Osteoblast (primary cell): ENCODE measurements at regions not wholly inside any gene's neighbourhood (a gene's known extent, or its start where the extent isn't known, plus 50 kb on each side); places are given as distances from the start of the nearest gene placed in this dataset.

ENCODE experiments used
- DNase-seq: peaks from one replicate; pipeline ENCODE4 v3.0.0; 2011; ENCODE audit warnings: low spot score, mixed read lengths; ENCODE audit not compliant: insufficient read length; ENCODE audit errors: missing footprints
- H2AFZ ChIP-seq: 2 replicates; pipeline ENCODE4 v1.6.0; 2011; ENCODE audit warnings: mild to moderate bottlenecking, low read length
- H3K27ac ChIP-seq: 2 replicates; pipeline ENCODE4 v1.5.1; 2011; ENCODE audit warnings: mild to moderate bottlenecking, low read depth, low read length, moderate library complexity
- H3K27me3 ChIP-seq: 2 replicates; pipeline ENCODE4 v1.6.0; 2012; ENCODE audit warnings: mild to moderate bottlenecking, control low read depth, inconsistent platforms, low read length, moderate library complexity; ENCODE audit not compliant: insufficient read depth
- H3K36me3 ChIP-seq: 2 replicates; pipeline ENCODE4 v1.5.1; 2011; ENCODE audit warnings: mild to moderate bottlenecking, low read length, control low read depth, moderate library complexity; ENCODE audit not compliant: insufficient read depth
- H3K4me1 ChIP-seq: 2 replicates; pipeline ENCODE4 v1.5.1; 2011; ENCODE audit warnings: mild to moderate bottlenecking, low read length, control low read depth, moderate library complexity; ENCODE audit not compliant: insufficient read depth
- H3K4me2 ChIP-seq: 2 replicates; pipeline ENCODE4 v1.6.0; 2011; ENCODE audit warnings: mild to moderate bottlenecking, low read length; ENCODE audit not compliant: insufficient read depth
- H3K4me3 ChIP-seq: fragments of 200-600 bp; sonication (generic); 3 replicates; pipeline ENCODE4 v1.5.1; 2012; ENCODE audit warnings: mild to moderate bottlenecking, low read length, inconsistent platforms; ENCODE audit not compliant: insufficient read depth
- H3K79me2 ChIP-seq: 2 replicates; pipeline ENCODE4 v1.6.0; 2012; ENCODE audit warnings: mild to moderate bottlenecking, low read length, control low read depth, inconsistent platforms; ENCODE audit not compliant: insufficient read depth
- H3K9me3 ChIP-seq: 2 replicates; pipeline ENCODE4 v1.5.1; 2011; ENCODE audit warnings: low read depth, low read length, control low read depth
- H4K20me1 ChIP-seq: 2 replicates; pipeline ENCODE4 v1.6.0; 2012; ENCODE audit warnings: mild to moderate bottlenecking, low read length, control low read depth; ENCODE audit not compliant: insufficient read depth
- TF ChIP-seq, protein P1 (sequence below): IDR thresholded peaks from 2 replicates; pipeline ENCODE4 v1.5.1; 2011; ENCODE audit warnings: mild to moderate bottlenecking, low read depth, low read length, moderate library complexity; ENCODE audit errors: extremely low read depth

DNA sequence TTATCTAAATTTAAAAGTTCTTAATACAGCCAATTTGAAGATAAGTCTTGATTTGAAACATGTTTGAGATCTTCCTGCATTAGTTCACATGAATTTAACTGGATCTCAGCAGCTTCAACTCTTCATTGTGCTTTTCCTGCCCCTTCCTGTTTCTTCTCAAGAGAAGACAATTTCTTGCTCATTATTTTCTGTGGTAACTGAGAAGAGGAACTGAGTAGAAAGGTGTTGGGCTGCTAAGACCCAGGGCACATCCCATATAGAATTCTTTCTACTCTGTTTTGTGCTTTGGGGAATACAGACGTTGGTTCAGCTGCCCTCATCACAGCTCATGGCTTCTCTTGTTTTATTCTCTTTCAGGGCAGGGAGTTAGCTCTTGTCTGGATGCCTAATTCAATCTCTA lies 110.2 kb downstream of the SNAPC1 start:
- no peak overlapping the region for H3K4me3 ChIP-seq
- no peaks in the 10 kb centered on the region for H3K4me1 ChIP-seq
- no peak overlapping the region for H2AFZ ChIP-seq
- H3K36me3 ChIP-seq = no peaks in the 10 kb centered on the region
- no peak overlapping the region for H3K27ac ChIP-seq
- H3K9me3 ChIP-seq = no peaks in the 10 kb centered on the region
- no peaks in the 10 kb centered on the region for H4K20me1 ChIP-seq
- no peaks in the 10 kb centered on the region for H3K79me2 ChIP-seq
- H3K27me3 ChIP-seq = peaks cover 15% of the 10 kb centered on the region
- DNase-seq = no peak
- no peak overlapping the region for H3K4me2 ChIP-seq
- TF ChIP-seq, protein P1, sequence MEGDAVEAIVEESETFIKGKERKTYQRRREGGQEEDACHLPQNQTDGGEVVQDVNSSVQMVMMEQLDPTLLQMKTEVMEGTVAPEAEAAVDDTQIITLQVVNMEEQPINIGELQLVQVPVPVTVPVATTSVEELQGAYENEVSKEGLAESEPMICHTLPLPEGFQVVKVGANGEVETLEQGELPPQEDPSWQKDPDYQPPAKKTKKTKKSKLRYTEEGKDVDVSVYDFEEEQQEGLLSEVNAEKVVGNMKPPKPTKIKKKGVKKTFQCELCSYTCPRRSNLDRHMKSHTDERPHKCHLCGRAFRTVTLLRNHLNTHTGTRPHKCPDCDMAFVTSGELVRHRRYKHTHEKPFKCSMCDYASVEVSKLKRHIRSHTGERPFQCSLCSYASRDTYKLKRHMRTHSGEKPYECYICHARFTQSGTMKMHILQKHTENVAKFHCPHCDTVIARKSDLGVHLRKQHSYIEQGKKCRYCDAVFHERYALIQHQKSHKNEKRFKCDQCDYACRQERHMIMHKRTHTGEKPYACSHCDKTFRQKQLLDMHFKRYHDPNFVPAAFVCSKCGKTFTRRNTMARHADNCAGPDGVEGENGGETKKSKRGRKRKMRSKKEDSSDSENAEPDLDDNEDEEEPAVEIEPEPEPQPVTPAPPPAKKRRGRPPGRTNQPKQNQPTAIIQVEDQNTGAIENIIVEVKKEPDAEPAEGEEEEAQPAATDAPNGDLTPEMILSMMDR = no peak

DNA sequence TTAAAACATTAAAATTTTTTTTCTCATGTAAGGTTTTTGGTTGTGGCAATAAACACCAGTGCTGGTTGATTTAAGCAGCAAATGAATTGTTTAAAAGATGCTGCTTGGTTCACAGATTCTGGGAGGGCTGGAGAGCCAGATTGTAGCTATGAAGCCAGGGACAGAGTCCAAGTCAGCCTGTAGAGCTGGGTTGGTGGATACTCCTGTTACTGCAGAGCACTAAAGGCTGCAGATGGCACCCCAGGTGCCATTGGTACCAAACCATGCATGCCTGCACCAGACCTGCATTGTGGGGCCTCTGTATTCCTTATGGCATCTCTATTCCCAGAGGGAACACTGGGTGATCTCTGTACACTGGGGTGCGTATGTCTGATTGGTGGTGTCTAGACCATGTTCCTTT lies 113.3 kb downstream of the SNAPC1 start:
- H3K27me3 ChIP-seq = peaks cover 19% of the 10 kb centered on the region
- no peak overlapping the region for H3K4me3 ChIP-seq
- no peaks in the 10 kb centered on the region for H3K9me3 ChIP-seq
- TF ChIP-seq, protein P1 = no peak
- no peaks in the 10 kb centered on the region for H3K79me2 ChIP-seq
- H4K20me1 ChIP-seq = no peaks in the 10 kb centered on the region
- DNase-seq = no peak
- no peak overlapping the region for H3K27ac ChIP-seq
- no peak overlapping the region for H2AFZ ChIP-seq
- H3K4me1 ChIP-seq = no peaks in the 10 kb centered on the region
- H3K4me2 ChIP-seq = no peak overlapping the region
- no peaks in the 10 kb centered on the region for H3K36me3 ChIP-seq

DNA sequence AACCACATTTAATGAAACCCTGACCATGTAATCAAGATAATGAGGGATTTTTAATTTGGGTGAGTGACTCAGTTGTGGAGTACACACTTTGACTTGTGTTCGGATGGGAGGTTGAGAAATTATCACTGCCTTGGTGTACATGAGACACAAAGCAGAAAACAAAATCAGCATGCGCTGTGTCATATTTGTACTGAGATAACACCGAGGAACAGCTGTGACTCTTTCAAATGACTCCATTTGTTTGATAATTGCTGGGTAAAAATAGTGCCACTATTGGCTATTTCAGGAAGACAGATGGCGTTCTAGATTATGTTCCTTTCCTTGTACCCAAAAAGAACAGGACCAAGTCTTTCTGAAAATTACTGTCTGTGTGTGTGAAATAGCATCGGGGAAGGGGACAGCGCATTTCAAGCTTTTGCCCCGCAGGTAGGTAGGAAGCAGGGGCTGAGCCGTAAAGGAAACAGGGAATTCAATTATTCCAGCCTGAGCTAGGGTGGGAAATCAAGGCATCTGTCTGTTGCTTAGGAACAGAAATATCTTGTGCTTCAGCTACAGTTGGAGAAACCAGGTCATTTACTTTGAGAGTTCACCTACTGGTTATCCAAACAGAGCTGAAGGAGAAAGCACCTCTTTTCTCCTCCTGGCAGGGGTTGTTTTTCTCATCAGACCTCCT lies 114.3 kb downstream of the SNAPC1 start:
- Histone ChIP-seq H3K27ac (no peak overlapping the region), H3K27me3 (peaks cover 19% of the 10 kb centered on the region), H3K4me2 (no peak overlapping the region), H2AFZ (no peak overlapping the region), H3K4me1 (no peaks in the 10 kb centered on the region), H3K36me3 (no peaks in the 10 kb centered on the region), H3K9me3 (no peaks in the 10 kb centered on the region), H4K20me1 (no peaks in the 10 kb centered on the region), H3K4me3 (no peak overlapping the region), H3K79me2 (no peaks in the 10 kb centered on the region)
- no peak for DNase-seq
- TF ChIP-seq, protein P1 = no peak

DNA sequence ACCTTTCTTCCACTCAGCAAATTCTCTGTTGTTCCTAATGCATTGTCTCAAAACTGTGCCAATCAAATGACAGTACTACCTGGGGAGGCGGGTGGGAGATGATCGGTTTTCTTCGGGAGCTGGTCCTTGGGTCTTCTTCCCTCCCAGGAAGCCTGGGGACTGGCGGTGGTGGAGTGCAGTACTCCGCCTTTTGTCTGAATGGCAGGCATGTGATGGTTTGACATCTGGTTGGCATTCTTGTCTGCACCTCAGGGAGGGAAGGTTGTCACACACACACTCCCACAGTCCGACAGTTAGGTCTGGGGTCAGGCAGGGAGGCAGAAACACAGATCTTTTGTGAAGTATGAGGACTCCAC lies 114.8 kb downstream of the SNAPC1 start:
- Histone ChIP-seq H3K9me3 (no peaks in the 10 kb centered on the region), H3K36me3 (no peaks in the 10 kb centered on the region), H3K27me3 (peaks cover 19% of the 10 kb centered on the region), H3K79me2 (no peaks in the 10 kb centered on the region), H2AFZ (no peak overlapping the region), H3K4me3 (no peak overlapping the region), H3K4me1 (no peaks in the 10 kb centered on the region), H3K4me2 (no peak overlapping the region), H3K27ac (no peak overlapping the region), H4K20me1 (no peaks in the 10 kb centered on the region)
- DNase-seq = no peak
- TF ChIP-seq, protein P1 = no peak
